RWPE1 (cell line): ENCODE measurements at regions not wholly inside any gene's neighbourhood (a gene's known extent, or its start where the extent isn't known, plus 50 kb on each side); places are given as distances from the start of the nearest gene placed in this dataset.

ENCODE experiments used
- CTCF ChIA-PET: fragments of 350-600 bp; sonication (Branson Sonifier 250); formaldehyde crosslinking; extraction: SDS; loops from one replicate; lab custom pipeline; 2021; lab: Yijun Ruan, JAX
- POLR2A ChIA-PET: fragments of 400-600 bp; formaldehyde crosslinking; extraction: SDS; loops from one replicate; lab custom pipeline; 2020; ENCODE audit warnings: antibody characterized with exemption; ENCODE audit not compliant: low non-redundant PET; lab: Yijun Ruan, JAX
- DNase-seq: peaks from one replicate; pipeline ENCODE4 v3.0.0; 2012; ENCODE audit warnings: low spot score
- H3K27ac ChIP-seq: fragments of 450-650 bp; 2 replicates; pipeline ENCODE4 v1.5.1; 2017
- CTCF ChIP-seq: fragments of 450-650 bp; conservative IDR thresholded peaks from 2 replicates; pipeline ENCODE4 v1.5.1; 2017; ENCODE audit warnings: low read depth, mild to moderate bottlenecking

GRCh38 chr12:114751712-114752111, 67.7 kb upstream of the TBX3 start:
- ChIA-PET CTCF (interaction anchor here (0.6 kb wide), 2 partner anchors 313 to 1407 kb away, joined by 3 to 4 read pairs; no protein-coding TSS in a partner anchor), POLR2A (no interaction called here)
- no peak for TF ChIP-seq CTCF
- no peak for DNase-seq
- H3K27ac ChIP-seq, result no peak overlapping the region

GRCh38 chr12:114750917-114751316, 66.9 kb upstream of the TBX3 start:
- no peak for TF ChIP-seq CTCF
- no peak for DNase-seq
- ChIA-PET CTCF (interaction anchor here (0.6 kb wide), 1 partner anchor 1407 kb away, joined by 4 read pairs; no protein-coding TSS in a partner anchor), POLR2A (no interaction called here)
- H3K27ac ChIP-seq, result no peak overlapping the region

- no peak overlapping the region for H3K27ac ChIP-seq
- ChIA-PET CTCF (no interaction called here), POLR2A (no interaction called here)
- DNase-seq, result no peak
- TF ChIP-seq CTCF, result no peak
These were observed 65.1 kb upstream of the TBX3 start for GRCh38 chr12:114749065-114749464.

- CTCF ChIA-PET, result interaction anchor here (0.6 kb wide), 2 partner anchors 19 to 1119 kb away, joined by 4 to 7 read pairs; no protein-coding TSS in a partner anchor
- DNase-seq, result no peak
- POLR2A ChIA-PET, result no interaction called here
- no peak overlapping the region for H3K27ac ChIP-seq
- no peak for TF ChIP-seq CTCF
These were observed 63.3 kb upstream of the TBX3 start for GRCh38 chr12:114747012-114747858.

- H3K27ac ChIP-seq, result no peak overlapping the region
- DNase-seq, result no peak
- TF ChIP-seq CTCF, result no peak
- CTCF ChIA-PET, result interaction anchor here (0.6 kb wide), 1 partner anchor 18 kb away, joined by 4 read pairs; no protein-coding TSS in a partner anchor
- POLR2A ChIA-PET, result no interaction called here
These were observed 62.5 kb upstream of the TBX3 start for GRCh38 chr12:114746297-114747011.

GRCh38 chr12:114744691-114745090, 60.7 kb upstream of the TBX3 start:
- no peak overlapping the region for H3K27ac ChIP-seq
- TF ChIP-seq CTCF, result no peak
- ChIA-PET POLR2A (no interaction called here), CTCF (interaction anchor here (0.5 kb wide), 1 partner anchor 1989 kb away, joined by 4 read pairs; no protein-coding TSS in a partner anchor)
- DNase-seq, result no peak
